HCT116 (cell line): ENCODE measurements at regions not wholly inside any gene's neighbourhood (a gene's known extent, or its start where the extent isn't known, plus 50 kb on each side); places are given as distances from the start of the nearest gene placed in this dataset.

Experiments used
- ATAC-seq: fragments of 200-7000 bp; cut with Tn5 transposase; 2 replicates; pipeline ENCODE4 v1.9.1; 2020; ENCODE audit warnings: mild to moderate bottlenecking, moderate library complexity
- BruUV-seq: library from RNA; stranded (reverse); fragments of 400-500 nt; replicated peaks from 2 replicates; lab custom pipeline; 2021; lab: Mats Ljungman, UMichigan
- CTCF ChIA-PET: fragments of 300-600 bp; sonication (Branson Sonifier 250); formaldehyde crosslinking; loops from one replicate; lab custom pipeline; 2021; ENCODE audit warnings: antibody characterized with exemption; lab: Charles Lee
- POLR2A ChIA-PET: fragments of 300-600, 350-600 bp; sonication (Branson Sonifier 250); formaldehyde crosslinking; loops from one replicate; lab custom pipeline; 2021; ENCODE audit warnings: antibody characterized with exemption; lab: Charles Lee
- RAD21 ChIA-PET, 2 experiments: fragments of 300-600 bp; sonication (Branson Sonifier 250); formaldehyde crosslinking; loops; one replicate each; lab custom pipeline; 2023; ENCODE audit warnings: low total read pairs in 2 of 2; ENCODE audit not compliant: uncharacterized antibody in 2 of 2, unreplicated experiment in 2 of 2, low non-redundant PET in 1 of 2; lab: Charles Lee
- DNase-seq: peaks from one replicate; pipeline ENCODE4 v3.0.0-alpha.2; 2010; ENCODE audit warnings: low read depth, low spot score
- H2AFZ ChIP-seq: fragments of 200-600 bp; shearing (Covaris generic), sonication (generic); 2 replicates; pipeline ENCODE4 v1.6.1; 2017; ENCODE audit warnings: low read depth, mixed run types, mixed read lengths, antibody characterized with exemption, low read length; ENCODE audit not compliant: poor library complexity, severe bottlenecking
- H3K27ac ChIP-seq: 2 replicates; pipeline ENCODE4 v1.5.1; 2012; ENCODE audit warnings: low read depth, low read length
- H3K27me3 ChIP-seq: fragments of 200-600 bp; sonication (generic); 2 replicates; pipeline ENCODE4 v1.6.1; 2016; ENCODE audit warnings: mixed run types, low read length, mixed read lengths; ENCODE audit not compliant: insufficient read depth
- H3K36me3 ChIP-seq, 2 experiments: fragments of 200-500 bp in 1 of 2; fragments of 200-600 bp in 1 of 2; sonication (Bioruptor generic) in 1 of 2; sonication (generic) in 1 of 2; 2 replicates each; pipeline versions ENCODE4 v1.5.1 to v1.6.1; 2014 to 2016; ENCODE audit warnings: low read length in 2 of 2, inconsistent platforms in 1 of 2, mixed read lengths in 1 of 2, mixed run types in 1 of 2; ENCODE audit not compliant: insufficient read depth in 2 of 2, control insufficient read depth in 1 of 2
- H3K4me1 ChIP-seq, 2 experiments: fragments of 200-600 bp in 1 of 2; sonication (generic) in 1 of 2; 2 replicates each; pipeline versions ENCODE4 v1.5.1 to v1.6.1; 2012 to 2017; ENCODE audit warnings: low read length in 2 of 2, inconsistent platforms in 1 of 2, mild to moderate bottlenecking in 1 of 2, mixed read lengths in 1 of 2, mixed run types in 1 of 2, moderate library complexity in 1 of 2; ENCODE audit not compliant: insufficient read depth in 2 of 2, control insufficient read depth in 1 of 2
- H3K4me2 ChIP-seq: fragments of 200-600 bp; sonication (generic); 2 replicates; pipeline ENCODE4 v1.6.1; 2017; ENCODE audit warnings: mixed run types, low read length, mixed read lengths
- H3K4me3 ChIP-seq, 2 experiments: fragments of 200-600 bp in 1 of 2; sonication (generic) in 1 of 2; replicated peaks in 1 of 2; 2 replicates each; pipeline ENCODE4 v1.5.1; 2011 to 2016; ENCODE audit warnings: low read length in 2 of 2, control low read depth in 1 of 2, low read depth in 1 of 2, mild to moderate bottlenecking in 1 of 2, mixed read lengths in 1 of 2, mixed run types in 1 of 2
- H3K79me2 ChIP-seq: fragments of 200-600 bp; sonication (generic); 2 replicates; pipeline ENCODE4 v1.6.1; 2017; ENCODE audit warnings: mild to moderate bottlenecking, mixed run types, low read length, moderate library complexity, mixed read lengths; ENCODE audit not compliant: insufficient read depth
- H3K9ac ChIP-seq: fragments of 200-600 bp; sonication (generic); 2 replicates; pipeline ENCODE4 v1.6.1; 2016; ENCODE audit warnings: low read length, mixed read lengths
- H3K9me2 ChIP-seq: fragments of 200-600 bp; sonication (generic), shearing (Covaris generic); 2 replicates; pipeline ENCODE4 v1.6.1; 2017; ENCODE audit warnings: mixed run types, mild to moderate bottlenecking, moderate library complexity; ENCODE audit not compliant: insufficient read depth
- H3K9me3 ChIP-seq, 2 experiments: fragments of 200-500 bp in 1 of 2; fragments of 200-600 bp in 1 of 2; sonication (Bioruptor generic) in 1 of 2; sonication (generic) in 1 of 2; 2 replicates each; pipeline ENCODE4 v1.6.1; 2014 to 2017; ENCODE audit warnings: low read length in 2 of 2, mixed read lengths in 2 of 2, inconsistent platforms in 1 of 2, low read depth in 1 of 2, mild to moderate bottlenecking in 1 of 2, mixed run types in 1 of 2, moderate library complexity in 1 of 2; ENCODE audit not compliant: control insufficient read depth in 1 of 2, insufficient read depth in 1 of 2
- H4K20me1 ChIP-seq: fragments of 200-600 bp; sonication (generic), shearing (Covaris generic); 2 replicates; pipeline ENCODE4 v1.6.1; 2017; ENCODE audit warnings: mixed run types, mild to moderate bottlenecking, moderate library complexity; ENCODE audit not compliant: insufficient read depth
- ATF3 ChIP-seq: IDR thresholded peaks from 2 replicates; pipeline ENCODE4 v1.6.1; 2012
- CEBPB ChIP-seq: IDR thresholded peaks from 2 replicates; pipeline ENCODE4 v1.6.1; 2012; ENCODE audit warnings: low read depth
- EGR1 ChIP-seq: IDR thresholded peaks from 2 replicates; pipeline ENCODE4 v1.6.1; 2012; ENCODE audit warnings: low read depth
- ELF1 ChIP-seq: IDR thresholded peaks from 2 replicates; pipeline ENCODE4 v1.6.1; 2012; ENCODE audit warnings: low read depth, borderline replicate concordance
- EZH2phosphoT487 ChIP-seq: fragments of 200-600 bp; IDR thresholded peaks from 2 replicates; pipeline ENCODE4 v1.6.1; 2018; ENCODE audit warnings: antibody characterized with exemption, borderline replicate concordance
- FOSL1 ChIP-seq: IDR thresholded peaks from 2 replicates; pipeline ENCODE4 v1.6.1; 2012; ENCODE audit warnings: low read depth
- JUND ChIP-seq: IDR thresholded peaks from 2 replicates; pipeline ENCODE4 v1.6.1; 2012
- POLR2A ChIP-seq: IDR thresholded peaks from 2 replicates; pipeline ENCODE4 v1.7.0; 2011; ENCODE audit warnings: borderline replicate concordance; ENCODE audit not compliant: insufficient read depth, insufficient read length; ENCODE audit errors: extremely low read depth
- RAD21 ChIP-seq: IDR thresholded peaks from 2 replicates; pipeline ENCODE4 v1.6.1; 2012; ENCODE audit warnings: low read depth, mild to moderate bottlenecking
- YY1 ChIP-seq: IDR thresholded peaks from 2 replicates; pipeline ENCODE4 v1.6.1; 2011; ENCODE audit warnings: low read length, low read depth, moderate library complexity, mild to moderate bottlenecking; ENCODE audit not compliant: insufficient replicate concordance; ENCODE audit errors: extremely low read depth
- ZBTB33 ChIP-seq: IDR thresholded peaks from 2 replicates; pipeline ENCODE4 v1.6.1; 2011; ENCODE audit warnings: mild to moderate bottlenecking, low read length, moderate library complexity; ENCODE audit not compliant: insufficient replicate concordance; ENCODE audit errors: extremely low read depth
- ZFX ChIP-seq: fragments of 450-650 bp; IDR thresholded peaks from 2 replicates; pipeline ENCODE4 v1.6.1; 2017
- ZNF274 ChIP-seq: fragments of 200-500 bp; sonication (Bioruptor generic); IDR thresholded peaks from 2 replicates; pipeline ENCODE4 v1.6.1; 2014; ENCODE audit warnings: mild to moderate bottlenecking, low read depth, low read length, inconsistent platforms
- intact Hi-C: fragments of 100-400 bp; cut with micrococcal nuclease; formaldehyde crosslinking; loops from 2 replicates; pipeline ENCODE4 v1.10.0; 2022
- TF ChIP-seq, protein P1 (sequence below): IDR thresholded peaks from 2 replicates; pipeline ENCODE4 v1.6.1; 2012; ENCODE audit warnings: low read depth

GRCh38 chr1:14233510-14233909, 365.0 kb upstream of the KAZN start:
- no peak for DNase-seq
- Histone ChIP-seq H4K20me1 (no peaks in the 10 kb centered on the region), H3K79me2 (no peaks in the 10 kb centered on the region), H2AFZ (no peak overlapping the region), H3K4me1 (no peaks in the 10 kb centered on the region), H3K27ac (no peak overlapping the region), H3K4me2 (no peak overlapping the region), H3K9ac (no peak overlapping the region), H3K4me3 (no peak overlapping the region)
- ChIA-PET POLR2A (no interaction called here), CTCF (no interaction called here)
- intact Hi-C loops, result no loop called here
- ATAC-seq, result no peak
- no TSS peak for BruUV-seq
- TF ChIP-seq, protein P1, sequence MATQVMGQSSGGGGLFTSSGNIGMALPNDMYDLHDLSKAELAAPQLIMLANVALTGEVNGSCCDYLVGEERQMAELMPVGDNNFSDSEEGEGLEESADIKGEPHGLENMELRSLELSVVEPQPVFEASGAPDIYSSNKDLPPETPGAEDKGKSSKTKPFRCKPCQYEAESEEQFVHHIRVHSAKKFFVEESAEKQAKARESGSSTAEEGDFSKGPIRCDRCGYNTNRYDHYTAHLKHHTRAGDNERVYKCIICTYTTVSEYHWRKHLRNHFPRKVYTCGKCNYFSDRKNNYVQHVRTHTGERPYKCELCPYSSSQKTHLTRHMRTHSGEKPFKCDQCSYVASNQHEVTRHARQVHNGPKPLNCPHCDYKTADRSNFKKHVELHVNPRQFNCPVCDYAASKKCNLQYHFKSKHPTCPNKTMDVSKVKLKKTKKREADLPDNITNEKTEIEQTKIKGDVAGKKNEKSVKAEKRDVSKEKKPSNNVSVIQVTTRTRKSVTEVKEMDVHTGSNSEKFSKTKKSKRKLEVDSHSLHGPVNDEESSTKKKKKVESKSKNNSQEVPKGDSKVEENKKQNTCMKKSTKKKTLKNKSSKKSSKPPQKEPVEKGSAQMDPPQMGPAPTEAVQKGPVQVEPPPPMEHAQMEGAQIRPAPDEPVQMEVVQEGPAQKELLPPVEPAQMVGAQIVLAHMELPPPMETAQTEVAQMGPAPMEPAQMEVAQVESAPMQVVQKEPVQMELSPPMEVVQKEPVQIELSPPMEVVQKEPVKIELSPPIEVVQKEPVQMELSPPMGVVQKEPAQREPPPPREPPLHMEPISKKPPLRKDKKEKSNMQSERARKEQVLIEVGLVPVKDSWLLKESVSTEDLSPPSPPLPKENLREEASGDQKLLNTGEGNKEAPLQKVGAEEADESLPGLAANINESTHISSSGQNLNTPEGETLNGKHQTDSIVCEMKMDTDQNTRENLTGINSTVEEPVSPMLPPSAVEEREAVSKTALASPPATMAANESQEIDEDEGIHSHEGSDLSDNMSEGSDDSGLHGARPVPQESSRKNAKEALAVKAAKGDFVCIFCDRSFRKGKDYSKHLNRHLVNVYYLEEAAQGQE, result no peak
- no peak for TF ChIP-seq RAD21
- TF ChIP-seq, all 23 proteins: peak for 0
- H3K36me3 ChIP-seq, result no peaks in the 10 kb centered on the region
- no peaks in the 10 kb centered on the region for H3K9me3 ChIP-seq
- no peaks in the 10 kb centered on the region for H3K9me2 ChIP-seq
- no peaks in the 10 kb centered on the region; the same call in 1 of the 2 replicates for H3K27me3 ChIP-seq
- RAD21 ChIA-PET, result no interaction called here

DNA sequence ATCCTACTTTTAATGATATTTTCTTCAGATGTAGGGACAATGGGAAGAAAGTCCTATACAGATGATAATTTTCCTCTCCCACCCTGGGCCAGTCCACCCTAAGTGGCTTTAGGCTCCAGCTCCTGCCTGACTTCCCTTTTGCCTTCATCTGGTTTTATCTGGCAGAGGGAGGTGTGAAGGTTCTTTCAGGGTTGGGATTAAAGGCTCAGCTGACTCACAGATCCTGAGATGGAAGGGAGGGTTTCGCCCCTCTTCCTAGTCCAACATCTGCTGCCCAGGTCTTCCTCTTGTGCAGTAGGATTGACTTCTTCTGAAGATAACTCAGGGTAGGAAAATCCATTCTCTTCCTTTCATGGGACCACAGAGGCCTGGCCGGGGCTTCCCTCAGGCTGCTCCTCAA, 362.4 kb upstream of the KAZN start:
- no TSS peak for BruUV-seq
- CTCF ChIA-PET, result no interaction called here
- TF ChIP-seq ZBTB33 (no peak), ZNF274 (no peak), FOSL1 (no peak), ELF1 (no peak), ZFX (no peak), EGR1 (no peak), CEBPB (no peak), ATF3 (no peak), EZH2phosphoT487 (no peak), JUND (no peak), POLR2A (no peak), YY1 (no peak)

More for the DNA sequence above, 362.4 kb upstream of the KAZN start:
- Histone ChIP-seq H3K9me3 (no peaks in the 10 kb centered on the region), H3K27ac (no peak overlapping the region), H3K4me2 (no peak overlapping the region), H3K4me3 (no peak overlapping the region), H3K4me1 (no peaks in the 10 kb centered on the region), H2AFZ (no peak overlapping the region), H3K9ac (no peak overlapping the region), H3K36me3 (no peaks in the 10 kb centered on the region), H3K79me2 (no peaks in the 10 kb centered on the region), H4K20me1 (no peaks in the 10 kb centered on the region), H3K27me3 (no peaks in the 10 kb centered on the region; the same call in 1 of the 2 replicates), H3K9me2 (no peaks in the 10 kb centered on the region)
- DNase-seq (no peak), ATAC-seq (no peak)
- intact Hi-C loops, result no loop called here
- POLR2A ChIA-PET, result no interaction called here
- RAD21 ChIA-PET, result no interaction called here
